ENCODE measurements at regions not wholly inside any gene's neighbourhood (a gene's known extent, or its start where the extent isn't known, plus 50 kb on each side); places are given as distances from the start of the nearest gene placed in this dataset.

DNA sequence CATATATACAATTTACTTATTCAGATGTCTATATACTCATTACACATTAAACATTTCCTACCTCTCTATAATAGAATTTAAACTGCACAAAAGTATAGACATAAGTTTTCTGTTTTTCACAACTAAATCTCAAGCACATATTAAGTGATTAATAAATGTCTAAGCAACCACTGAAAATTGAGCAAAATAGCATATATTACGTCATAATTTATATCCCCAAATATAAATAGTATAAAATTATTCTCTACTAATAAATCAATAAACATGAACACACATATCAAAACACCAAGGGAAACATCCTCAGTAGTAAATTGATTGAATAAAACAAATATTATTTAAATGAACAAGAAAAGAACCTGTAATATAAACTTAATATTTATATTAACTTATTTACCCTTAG lies 865.1 kb downstream of the CDH18 start:
- TF ChIP-seq, protein P1, sequence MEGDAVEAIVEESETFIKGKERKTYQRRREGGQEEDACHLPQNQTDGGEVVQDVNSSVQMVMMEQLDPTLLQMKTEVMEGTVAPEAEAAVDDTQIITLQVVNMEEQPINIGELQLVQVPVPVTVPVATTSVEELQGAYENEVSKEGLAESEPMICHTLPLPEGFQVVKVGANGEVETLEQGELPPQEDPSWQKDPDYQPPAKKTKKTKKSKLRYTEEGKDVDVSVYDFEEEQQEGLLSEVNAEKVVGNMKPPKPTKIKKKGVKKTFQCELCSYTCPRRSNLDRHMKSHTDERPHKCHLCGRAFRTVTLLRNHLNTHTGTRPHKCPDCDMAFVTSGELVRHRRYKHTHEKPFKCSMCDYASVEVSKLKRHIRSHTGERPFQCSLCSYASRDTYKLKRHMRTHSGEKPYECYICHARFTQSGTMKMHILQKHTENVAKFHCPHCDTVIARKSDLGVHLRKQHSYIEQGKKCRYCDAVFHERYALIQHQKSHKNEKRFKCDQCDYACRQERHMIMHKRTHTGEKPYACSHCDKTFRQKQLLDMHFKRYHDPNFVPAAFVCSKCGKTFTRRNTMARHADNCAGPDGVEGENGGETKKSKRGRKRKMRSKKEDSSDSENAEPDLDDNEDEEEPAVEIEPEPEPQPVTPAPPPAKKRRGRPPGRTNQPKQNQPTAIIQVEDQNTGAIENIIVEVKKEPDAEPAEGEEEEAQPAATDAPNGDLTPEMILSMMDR (IDR thresholded peaks at IDR 0.05): no peak
- TF ChIP-seq POLR2A (IDR thresholded peaks at IDR 0.05): no peak

Data from Peyer's patch (tissue), 4 donors.